ENCODE measurements at regions not wholly inside any gene's neighbourhood (a gene's known extent, or its start where the extent isn't known, plus 50 kb on each side); places are given as distances from the start of the nearest gene placed in this dataset.

- no peak for DNase-seq
Measured at GRCh38 chr7:371779-372545, 82.0 kb downstream of the FOXL3 start.

GRCh38 chr7:372546-372931 is 82.6 kb downstream of the FOXL3 start:
- no peaks in the 10 kb centered on the region for H3K36me3 ChIP-seq (ENCODE audit: insufficient read depth, low read length)
- no peaks in the 10 kb centered on the region for H3K27me3 ChIP-seq (ENCODE audit: low read length)
- no peak overlapping the region for H3K9ac ChIP-seq (ENCODE audit: low read length)
- no peak overlapping the region for H3K4me2 ChIP-seq (ENCODE audit: low read depth, low read length, poor library complexity, severe bottlenecking)
- DNase-seq = no peak
- no peak overlapping the region for H2AFZ ChIP-seq (ENCODE audit: low read length)
- H3K27ac ChIP-seq (ENCODE audit: low read length) = no peak overlapping the region
- H3K79me2 ChIP-seq (ENCODE audit: low read length) = no peaks in the 10 kb centered on the region
- H4K20me1 ChIP-seq (ENCODE audit: insufficient read depth, low read depth, low read length) = no peaks in the 10 kb centered on the region
- H3K9me2 ChIP-seq (replicated peaks; ENCODE audit: insufficient read depth, low read length) = no peaks in the 10 kb centered on the region
- no peak overlapping the region for H3K4me3 ChIP-seq (ENCODE audit: low read length)
- H3K9me3 ChIP-seq (ENCODE audit: low read length) = no peaks in the 10 kb centered on the region
- H3K4me1 ChIP-seq (ENCODE audit: low read length) = no peaks in the 10 kb centered on the region

More at GRCh38 chr7:371779-372545, 82.0 kb downstream of the FOXL3 start:
- H3K4me3 ChIP-seq (ENCODE audit: low read length) = no peak overlapping the region
- H3K27ac ChIP-seq (ENCODE audit: low read length) = no peak overlapping the region
- H3K4me1 ChIP-seq (ENCODE audit: low read length) = peaks cover 4% of the 10 kb centered on the region
- no peaks in the 10 kb centered on the region for H3K9me3 ChIP-seq (ENCODE audit: low read length)
- no peaks in the 10 kb centered on the region for H3K27me3 ChIP-seq (ENCODE audit: low read length)
- no peak overlapping the region for H2AFZ ChIP-seq (ENCODE audit: low read length)
- no peak overlapping the region for H3K9ac ChIP-seq (ENCODE audit: low read length)
- H3K4me2 ChIP-seq (ENCODE audit: low read depth, low read length, poor library complexity, severe bottlenecking) = no peak overlapping the region
- H3K36me3 ChIP-seq (ENCODE audit: insufficient read depth, low read length) = no peaks in the 10 kb centered on the region
- H3K9me2 ChIP-seq (replicated peaks; ENCODE audit: insufficient read depth, low read length) = no peaks in the 10 kb centered on the region
- no peaks in the 10 kb centered on the region for H4K20me1 ChIP-seq (ENCODE audit: insufficient read depth, low read depth, low read length)
- H3K79me2 ChIP-seq (ENCODE audit: low read length) = no peaks in the 10 kb centered on the region

GRCh38 chr7:372932-373791 is 83.2 kb downstream of the FOXL3 start:
- no peaks in the 10 kb centered on the region for H3K27me3 ChIP-seq (ENCODE audit: low read length)

GRCh38 chr7:373818-374705 is 84.1 kb downstream of the FOXL3 start:
- no peaks in the 10 kb centered on the region for H3K4me1 ChIP-seq (ENCODE audit: low read length)
- no peaks in the 10 kb centered on the region for H3K9me2 ChIP-seq (replicated peaks; ENCODE audit: insufficient read depth, low read length)
- H4K20me1 ChIP-seq (ENCODE audit: insufficient read depth, low read depth, low read length) = no peaks in the 10 kb centered on the region
- no peak overlapping the region for H3K27ac ChIP-seq (ENCODE audit: low read length)
- H3K79me2 ChIP-seq (ENCODE audit: low read length) = no peaks in the 10 kb centered on the region
- H3K9ac ChIP-seq (ENCODE audit: low read length) = no peak overlapping the region
- no peak for DNase-seq
- no peaks in the 10 kb centered on the region for H3K27me3 ChIP-seq (ENCODE audit: low read length)
- H3K36me3 ChIP-seq (ENCODE audit: insufficient read depth, low read length) = no peaks in the 10 kb centered on the region
- no peak overlapping the region for H3K4me2 ChIP-seq (ENCODE audit: low read depth, low read length, poor library complexity, severe bottlenecking)
- H3K9me3 ChIP-seq (ENCODE audit: low read length) = no peaks in the 10 kb centered on the region
- H2AFZ ChIP-seq (ENCODE audit: low read length) = no peak overlapping the region
- no peak overlapping the region for H3K4me3 ChIP-seq (ENCODE audit: low read length)

More at GRCh38 chr7:372932-373791, 83.2 kb downstream of the FOXL3 start:
- H3K27ac ChIP-seq (ENCODE audit: low read length) = no peak overlapping the region
- H3K4me3 ChIP-seq (ENCODE audit: low read length) = no peak overlapping the region
- no peaks in the 10 kb centered on the region for H3K9me2 ChIP-seq (replicated peaks; ENCODE audit: insufficient read depth, low read length)
- no peaks in the 10 kb centered on the region for H3K9me3 ChIP-seq (ENCODE audit: low read length)
- H4K20me1 ChIP-seq (ENCODE audit: insufficient read depth, low read depth, low read length) = no peaks in the 10 kb centered on the region
- no peaks in the 10 kb centered on the region for H3K79me2 ChIP-seq (ENCODE audit: low read length)
- H3K36me3 ChIP-seq (ENCODE audit: insufficient read depth, low read length) = no peaks in the 10 kb centered on the region
- H3K4me2 ChIP-seq (ENCODE audit: low read depth, low read length, poor library complexity, severe bottlenecking) = no peak overlapping the region
- H3K9ac ChIP-seq (ENCODE audit: low read length) = no peak overlapping the region
- H3K4me1 ChIP-seq (ENCODE audit: low read length) = no peaks in the 10 kb centered on the region
- DNase-seq = no peak
- H2AFZ ChIP-seq (ENCODE audit: low read length) = no peak overlapping the region

GRCh38 chr7:374706-375311 is 84.8 kb downstream of the FOXL3 start:
- H3K36me3 ChIP-seq (ENCODE audit: insufficient read depth, low read length) = no peaks in the 10 kb centered on the region
- no peaks in the 10 kb centered on the region for H3K79me2 ChIP-seq (ENCODE audit: low read length)
- H4K20me1 ChIP-seq (ENCODE audit: insufficient read depth, low read depth, low read length) = no peaks in the 10 kb centered on the region
- H3K9me3 ChIP-seq (ENCODE audit: low read length) = no peaks in the 10 kb centered on the region
- no peaks in the 10 kb centered on the region for H3K4me1 ChIP-seq (ENCODE audit: low read length)
- no peak overlapping the region for H3K9ac ChIP-seq (ENCODE audit: low read length)
- no peak overlapping the region for H3K4me3 ChIP-seq (ENCODE audit: low read length)
- H3K9me2 ChIP-seq (replicated peaks; ENCODE audit: insufficient read depth, low read length) = no peaks in the 10 kb centered on the region
- H3K27ac ChIP-seq (ENCODE audit: low read length) = no peak overlapping the region
- H3K27me3 ChIP-seq (ENCODE audit: low read length) = no peaks in the 10 kb centered on the region
- no peak overlapping the region for H3K4me2 ChIP-seq (ENCODE audit: low read depth, low read length, poor library complexity, severe bottlenecking)
- no peak overlapping the region for H2AFZ ChIP-seq (ENCODE audit: low read length)
- no peak for DNase-seq

GRCh38 chr7:375321-375831 is 85.4 kb downstream of the FOXL3 start:
- Histone ChIP-seq H3K9me3 (ENCODE audit: low read length) (no peaks in the 10 kb centered on the region), H3K9me2 (replicated peaks; ENCODE audit: insufficient read depth, low read length) (no peaks in the 10 kb centered on the region), H3K36me3 (ENCODE audit: insufficient read depth, low read length) (no peaks in the 10 kb centered on the region), H3K4me2 (ENCODE audit: low read depth, low read length, poor library complexity, severe bottlenecking) (no peak overlapping the region), H3K79me2 (ENCODE audit: low read length) (no peaks in the 10 kb centered on the region), H3K4me1 (ENCODE audit: low read length) (no peaks in the 10 kb centered on the region), H3K4me3 (ENCODE audit: low read length) (no peak overlapping the region), H3K9ac (ENCODE audit: low read length) (no peak overlapping the region), H3K27me3 (ENCODE audit: low read length) (no peaks in the 10 kb centered on the region), H3K27ac (ENCODE audit: low read length) (no peak overlapping the region), H2AFZ (ENCODE audit: low read length) (no peak overlapping the region), H4K20me1 (ENCODE audit: insufficient read depth, low read depth, low read length) (no peaks in the 10 kb centered on the region)
- DNase-seq = no peak

- Histone ChIP-seq H3K27ac (ENCODE audit: low read length) (no peak overlapping the region), H2AFZ (ENCODE audit: low read length) (no peak overlapping the region), H4K20me1 (ENCODE audit: insufficient read depth, low read depth, low read length) (no peaks in the 10 kb centered on the region), H3K4me2 (ENCODE audit: low read depth, low read length, poor library complexity, severe bottlenecking) (no peak overlapping the region), H3K79me2 (ENCODE audit: low read length) (no peaks in the 10 kb centered on the region), H3K4me1 (ENCODE audit: low read length) (no peaks in the 10 kb centered on the region), H3K9me2 (replicated peaks; ENCODE audit: insufficient read depth, low read length) (no peaks in the 10 kb centered on the region), H3K27me3 (ENCODE audit: low read length) (no peaks in the 10 kb centered on the region), H3K36me3 (ENCODE audit: insufficient read depth, low read length) (no peaks in the 10 kb centered on the region), H3K9me3 (ENCODE audit: low read length) (no peaks in the 10 kb centered on the region), H3K4me3 (ENCODE audit: low read length) (no peak overlapping the region), H3K9ac (ENCODE audit: low read length) (no peak overlapping the region)
- DNase-seq = no peak
Measured at GRCh38 chr7:375901-376305, 85.9 kb downstream of the FOXL3 start.
